Activated CD8-positive, alpha-beta T cell treated with anti-CD3 and anti-CD28 coated beads, Interleukin-2, amount 10 ng/mL, durations not matched to agents 7 days and 5 days (primary cell): ENCODE measurements at regions not wholly inside any gene's neighbourhood (a gene's known extent, or its start where the extent isn't known, plus 50 kb on each side); places are given as distances from the start of the nearest gene placed in this dataset.

Source experiments
- ATAC-seq: fragments of 150-1000 bp; cut with Tn5 transposase; one replicate; pipeline ENCODE4 v1.10.0; 2021; ENCODE audit warnings: moderate library complexity
- CTCF ChIA-PET: fragments of 350-600 bp; sonication (Branson Sonifier 250); formaldehyde crosslinking; loops from one replicate; lab custom pipeline; 2021; ENCODE audit warnings: antibody characterized with exemption; lab: Charles Lee
- POLR2A ChIA-PET: fragments of 350-600 bp; sonication (Branson Sonifier 250); formaldehyde crosslinking; loops from one replicate; lab custom pipeline; 2021; ENCODE audit warnings: antibody characterized with exemption; lab: Charles Lee
- DNase-seq: peaks from one replicate; pipeline ENCODE4 v3.0.0-alpha.2; 2020
- H3K27ac Mint-ChIP-seq: one replicate; pipeline ENCODE4 v1.8.0; 2021; ENCODE audit warnings: mild to moderate bottlenecking, mixed read lengths
- H3K27me3 Mint-ChIP-seq: one replicate; pipeline ENCODE4 v1.8.0; 2021; ENCODE audit warnings: low read depth, mixed read lengths
- H3K36me3 Mint-ChIP-seq: one replicate; pipeline ENCODE4 v1.8.0; 2021; ENCODE audit warnings: low read depth, mixed read lengths
- H3K4me1 Mint-ChIP-seq: one replicate; pipeline ENCODE4 v1.8.0; 2021; ENCODE audit warnings: low read depth, mixed read lengths
- H3K4me3 Mint-ChIP-seq: one replicate; pipeline ENCODE4 v1.8.0; 2021; ENCODE audit warnings: mild to moderate bottlenecking, mixed read lengths
- H3K9me3 Mint-ChIP-seq: one replicate; pipeline ENCODE4 v1.8.0; 2022; ENCODE audit warnings: mixed read lengths; ENCODE audit not compliant: insufficient read depth

DNA sequence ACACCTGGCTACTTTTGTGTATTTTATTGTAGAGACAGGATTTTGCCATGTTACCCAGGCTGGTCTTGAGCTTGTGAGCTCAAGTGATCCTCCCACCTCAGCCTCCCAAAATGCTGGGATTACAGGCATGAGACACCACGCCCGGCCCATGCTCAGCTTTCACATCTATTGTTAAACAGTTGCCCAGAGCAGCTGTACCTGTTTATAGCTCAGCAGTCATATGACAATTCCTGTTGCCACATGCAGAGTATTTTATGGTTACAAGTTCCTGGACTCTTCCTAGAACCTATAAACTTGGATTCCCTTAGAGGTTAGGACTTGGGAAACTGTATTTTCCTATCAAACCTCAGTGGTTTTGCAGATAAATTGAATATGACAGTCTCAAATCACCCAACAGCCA, 188.3 kb upstream of the KCNG1 start:
- no peaks in the 10 kb centered on the region for H3K9me3 Mint-ChIP-seq
- no peaks in the 10 kb centered on the region for H3K36me3 Mint-ChIP-seq
- ChIA-PET CTCF (no interaction called here), POLR2A (interaction anchor here (0.5 to 0.6 kb wide), 2 partner anchors 126 to 206 kb away, joined by 3 read pairs; no protein-coding TSS in a partner anchor)
- peaks cover 35% of the 10 kb centered on the region for H3K27me3 Mint-ChIP-seq
- no peaks in the 10 kb centered on the region for H3K4me1 Mint-ChIP-seq
- ATAC-seq (no peak), DNase-seq (no peak)
- no peak overlapping the region for H3K27ac Mint-ChIP-seq
- no peak overlapping the region for H3K4me3 Mint-ChIP-seq

DNA sequence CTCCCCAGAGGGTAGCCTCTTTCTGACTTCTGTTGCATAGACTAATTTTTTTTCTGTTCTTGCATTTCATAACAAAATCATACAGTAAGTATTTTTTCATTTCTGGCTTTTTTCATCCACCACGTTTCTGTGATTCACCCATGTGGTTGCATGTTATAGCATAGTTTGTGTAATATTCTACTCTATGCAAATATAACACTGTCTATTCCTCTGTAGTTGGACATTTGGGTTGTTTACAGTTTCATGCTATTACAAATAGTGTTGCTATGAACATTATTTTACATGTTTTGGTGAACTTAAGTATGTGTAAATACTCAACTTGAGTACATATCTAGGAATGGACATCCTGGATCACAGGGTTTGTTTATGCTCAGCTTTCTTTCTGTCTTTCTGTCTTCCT, 187.2 kb upstream of the KCNG1 start:
- H3K9me3 Mint-ChIP-seq: no peaks in the 10 kb centered on the region
- peaks cover 34% of the 10 kb centered on the region for H3K27me3 Mint-ChIP-seq
- no peak for ATAC-seq
- no peak for DNase-seq
- no peaks in the 10 kb centered on the region for H3K36me3 Mint-ChIP-seq
- H3K27ac Mint-ChIP-seq: no peak overlapping the region
- H3K4me3 Mint-ChIP-seq: no peak overlapping the region
- ChIA-PET POLR2A (no interaction called here), CTCF (interaction anchor here (1.5 kb wide), 1 partner anchor 11 kb away, joined by 4 read pairs; no protein-coding TSS in a partner anchor)
- no peaks in the 10 kb centered on the region for H3K4me1 Mint-ChIP-seq

DNA sequence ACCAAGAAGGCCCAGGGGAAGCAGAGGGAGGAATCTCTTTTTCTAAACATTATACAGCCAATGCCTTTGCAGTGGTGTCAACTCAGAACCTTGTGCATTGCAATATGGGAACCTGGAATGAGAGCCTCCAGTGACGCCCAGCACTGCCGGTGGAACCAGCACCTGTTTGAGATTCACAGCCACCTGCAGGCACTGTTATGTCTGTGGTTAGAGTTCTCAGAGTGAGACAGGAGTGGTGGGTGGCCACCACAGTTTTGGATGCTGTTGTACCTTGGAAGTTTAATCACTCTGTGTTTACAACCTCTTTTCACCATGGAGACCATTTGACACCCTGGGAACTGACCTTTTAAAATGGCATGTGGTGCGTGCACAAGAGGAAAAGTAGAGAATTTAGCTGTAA, 185.3 kb upstream of the KCNG1 start:
- ChIA-PET CTCF (no interaction called here), POLR2A (no interaction called here)
- ATAC-seq (no peak), DNase-seq (no peak)
- H3K4me3 Mint-ChIP-seq: no peak overlapping the region
- H3K9me3 Mint-ChIP-seq: no peaks in the 10 kb centered on the region
- peaks cover 31% of the 10 kb centered on the region for H3K27me3 Mint-ChIP-seq
- no peak overlapping the region for H3K27ac Mint-ChIP-seq
- H3K4me1 Mint-ChIP-seq: no peaks in the 10 kb centered on the region
- no peaks in the 10 kb centered on the region for H3K36me3 Mint-ChIP-seq

DNA sequence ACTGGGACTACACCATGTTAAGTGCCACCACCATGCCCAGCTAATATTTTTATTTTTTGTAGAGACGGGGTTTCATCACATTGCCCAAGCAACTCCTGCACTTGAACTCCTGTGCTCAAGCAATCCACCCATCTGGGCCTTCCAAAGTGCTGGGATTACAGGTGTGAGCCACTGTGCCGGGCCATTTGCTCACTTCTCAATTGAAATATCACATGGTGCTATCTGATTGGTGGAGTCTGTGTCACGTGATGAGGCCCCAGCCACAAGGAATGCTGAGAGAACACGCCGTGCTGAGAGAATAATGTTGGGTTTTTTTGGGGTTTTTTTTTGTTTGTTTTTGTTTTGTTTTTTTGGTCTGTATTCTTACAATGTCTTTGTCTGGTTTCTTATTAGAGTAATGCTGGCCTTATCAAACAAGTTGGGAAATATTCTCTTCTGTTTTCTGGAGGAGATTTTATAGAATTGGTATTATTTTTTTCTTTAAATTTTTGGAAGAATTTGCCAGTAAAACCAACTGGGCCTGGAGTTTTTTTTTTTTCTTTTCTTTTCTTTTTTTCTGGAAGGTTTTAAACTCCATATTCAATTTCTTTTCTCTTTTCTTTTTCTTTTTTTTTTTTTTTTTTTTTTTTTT, 183.2 kb upstream of the KCNG1 start:
- Mint-ChIP-seq H3K4me1 (no peaks in the 10 kb centered on the region), H3K27ac (no peak overlapping the region), H3K4me3 (no peak overlapping the region), H3K27me3 (peaks cover 25% of the 10 kb centered on the region), H3K9me3 (no peaks in the 10 kb centered on the region), H3K36me3 (no peaks in the 10 kb centered on the region)
- no peak for DNase-seq
- POLR2A ChIA-PET: no interaction called here
- CTCF ChIA-PET: interaction anchor here (0.9 kb wide), 1 partner anchor 219 kb away, joined by 3 read pairs; no protein-coding TSS in a partner anchor
- no peak for ATAC-seq

DNA sequence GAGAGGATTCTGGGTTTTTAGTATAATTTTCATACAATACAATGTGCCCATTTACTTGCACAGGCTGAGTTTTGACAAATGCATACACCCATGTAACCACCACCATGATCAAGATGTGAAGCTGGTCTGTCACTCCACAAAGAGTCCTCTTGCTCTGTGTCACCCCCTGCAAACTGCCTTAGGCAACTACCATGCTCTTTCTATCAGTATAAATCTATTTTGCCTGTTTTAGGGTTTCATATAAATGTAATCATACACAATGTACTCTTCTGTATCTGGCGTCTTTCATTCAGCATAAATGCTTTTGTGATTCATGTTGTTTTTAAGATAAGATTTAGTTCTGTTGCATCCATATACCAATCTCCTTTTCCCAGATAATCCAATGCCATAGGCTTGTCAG, 181.9 kb upstream of the KCNG1 start:
- ChIA-PET CTCF (no interaction called here), POLR2A (no interaction called here)
- H3K36me3 Mint-ChIP-seq: no peaks in the 10 kb centered on the region
- H3K27me3 Mint-ChIP-seq: peaks cover 23% of the 10 kb centered on the region
- DNase-seq (no peak), ATAC-seq (no peak)
- H3K9me3 Mint-ChIP-seq: no peaks in the 10 kb centered on the region
- H3K4me3 Mint-ChIP-seq: no peak overlapping the region
- no peaks in the 10 kb centered on the region for H3K4me1 Mint-ChIP-seq
- H3K27ac Mint-ChIP-seq: no peak overlapping the region

DNA sequence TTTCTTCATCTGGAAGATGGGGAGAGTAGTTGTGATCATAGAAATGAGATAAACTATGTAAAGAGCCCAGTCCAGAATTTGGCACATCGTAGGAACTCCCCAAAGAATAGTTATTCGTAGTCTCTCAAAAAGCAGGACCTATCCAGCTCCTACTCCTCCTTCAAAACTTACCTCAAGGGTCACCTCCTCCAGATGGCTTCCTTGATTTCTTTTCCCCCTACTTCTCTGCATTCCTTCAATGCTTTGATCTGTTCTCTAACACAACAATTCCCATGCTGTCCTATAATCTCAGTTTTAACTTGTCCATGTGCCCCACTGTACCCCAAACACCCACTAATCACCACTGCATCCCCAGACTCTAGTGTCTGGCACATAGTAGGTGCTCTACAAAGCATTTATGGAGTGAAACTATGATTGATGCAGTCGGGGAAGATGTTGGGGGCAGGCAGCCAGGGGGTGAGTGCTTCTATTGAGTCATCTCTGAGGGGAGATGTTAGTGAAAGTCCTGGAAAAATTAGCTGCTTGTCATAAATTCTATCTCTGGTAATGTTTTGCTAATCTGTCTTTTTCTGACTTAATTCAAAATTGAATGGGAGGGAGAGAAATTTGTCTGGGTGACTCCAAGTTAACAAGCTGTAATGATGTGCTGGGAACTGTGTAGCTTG, 181.3 kb upstream of the KCNG1 start:
- no peak for ATAC-seq

DNA sequence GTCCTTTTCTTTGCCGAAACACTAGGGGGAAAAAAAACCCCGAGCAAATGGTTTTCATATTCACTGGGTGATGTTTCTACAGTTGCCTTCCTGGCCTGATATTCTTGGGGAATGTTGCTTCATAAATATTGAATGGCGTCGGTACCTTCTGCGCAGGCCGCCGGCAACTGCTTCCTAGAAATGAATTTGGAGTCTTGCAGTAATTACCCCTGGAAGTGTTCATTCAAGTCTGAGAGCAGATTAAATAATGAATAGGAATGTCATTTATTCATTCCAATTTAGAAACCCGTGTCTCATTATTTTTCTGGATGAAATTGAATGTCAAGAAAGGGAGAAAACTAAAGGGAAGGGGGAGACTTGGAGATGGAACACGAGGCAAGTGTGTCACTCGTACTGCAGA, 179.4 kb upstream of the KCNG1 start:
- Mint-ChIP-seq H3K4me1 (no peaks in the 10 kb centered on the region), H3K9me3 (no peaks in the 10 kb centered on the region), H3K4me3 (no peak overlapping the region), H3K27ac (no peak overlapping the region), H3K27me3 (peaks cover 7% of the 10 kb centered on the region), H3K36me3 (no peaks in the 10 kb centered on the region)
- ATAC-seq: no peak
- ChIA-PET POLR2A (no interaction called here), CTCF (no interaction called here)
- no peak for DNase-seq

More for the DNA sequence above, 181.3 kb upstream of the KCNG1 start:
- POLR2A ChIA-PET: no interaction called here
- no peaks in the 10 kb centered on the region for H3K9me3 Mint-ChIP-seq
- no peak for DNase-seq
- no peak overlapping the region for H3K4me3 Mint-ChIP-seq
- H3K36me3 Mint-ChIP-seq: no peaks in the 10 kb centered on the region
- no peaks in the 10 kb centered on the region for H3K4me1 Mint-ChIP-seq
- H3K27me3 Mint-ChIP-seq: peaks cover 21% of the 10 kb centered on the region
- no peak overlapping the region for H3K27ac Mint-ChIP-seq
- CTCF ChIA-PET: no interaction called here

DNA sequence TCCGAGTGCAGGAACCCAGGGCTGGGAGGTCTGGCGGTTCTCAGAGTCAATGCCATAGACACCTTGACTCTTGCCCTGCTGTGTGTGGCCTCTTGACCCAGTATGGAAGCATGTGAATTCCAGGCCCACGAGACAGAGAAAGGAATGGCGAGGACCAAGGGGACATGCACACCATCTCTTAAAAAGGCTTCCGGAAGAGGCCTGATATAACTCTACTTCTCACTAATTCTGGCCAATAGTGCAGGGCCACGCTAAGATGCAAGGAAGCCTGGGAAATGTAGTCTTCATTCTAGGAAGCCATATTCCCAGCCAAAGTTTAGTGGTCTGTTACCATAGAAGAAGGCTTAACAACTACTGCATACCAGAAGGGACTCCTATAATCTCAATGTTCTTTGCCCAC, 177.0 kb upstream of the KCNG1 start:
- Mint-ChIP-seq H3K27ac (no peak overlapping the region), H3K9me3 (no peaks in the 10 kb centered on the region), H3K4me1 (no peaks in the 10 kb centered on the region), H3K36me3 (no peaks in the 10 kb centered on the region), H3K4me3 (no peak overlapping the region), H3K27me3 (peaks cover 3% of the 10 kb centered on the region)
- ATAC-seq: no peak
- ChIA-PET POLR2A (no interaction called here), CTCF (interaction anchor here (1.3 kb wide), 1 partner anchor 185 kb away, joined by 3 read pairs; no protein-coding TSS in a partner anchor)
- DNase-seq: no peak

DNA sequence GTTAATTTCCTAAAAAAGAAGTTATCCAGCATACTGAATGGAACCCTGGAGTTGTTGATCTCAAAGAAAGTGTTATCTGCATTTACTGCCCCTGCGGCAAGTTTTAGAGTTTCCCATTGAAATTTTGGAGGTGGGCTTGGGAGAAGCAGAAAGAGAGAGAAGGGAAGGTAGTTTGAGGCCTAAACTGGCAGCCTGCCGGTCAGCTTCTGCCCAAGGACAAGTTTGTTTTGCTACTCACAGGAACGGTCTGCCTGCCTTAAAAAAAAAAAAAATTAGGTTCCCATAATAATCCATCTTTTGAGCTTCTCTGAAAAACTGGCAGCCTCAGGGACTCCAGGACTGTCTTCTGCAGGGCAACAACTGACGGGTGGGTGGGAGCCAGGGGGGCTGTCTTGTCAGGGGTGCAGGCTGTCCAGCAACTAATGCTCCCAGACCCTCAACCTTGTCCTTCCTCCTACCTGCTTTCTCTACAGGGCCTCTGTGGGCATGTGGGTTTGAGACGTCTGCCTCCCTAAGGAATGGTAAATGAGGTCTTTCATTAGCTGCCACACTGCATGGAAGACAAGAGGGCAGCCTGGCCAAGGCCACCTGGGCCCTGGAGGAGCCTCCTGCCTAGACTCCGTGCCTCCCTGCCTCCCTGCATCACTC, 176.1 kb upstream of the KCNG1 start:
- Mint-ChIP-seq H3K27ac (no peak overlapping the region), H3K27me3 (no peaks in the 10 kb centered on the region), H3K4me1 (no peaks in the 10 kb centered on the region)

DNA sequence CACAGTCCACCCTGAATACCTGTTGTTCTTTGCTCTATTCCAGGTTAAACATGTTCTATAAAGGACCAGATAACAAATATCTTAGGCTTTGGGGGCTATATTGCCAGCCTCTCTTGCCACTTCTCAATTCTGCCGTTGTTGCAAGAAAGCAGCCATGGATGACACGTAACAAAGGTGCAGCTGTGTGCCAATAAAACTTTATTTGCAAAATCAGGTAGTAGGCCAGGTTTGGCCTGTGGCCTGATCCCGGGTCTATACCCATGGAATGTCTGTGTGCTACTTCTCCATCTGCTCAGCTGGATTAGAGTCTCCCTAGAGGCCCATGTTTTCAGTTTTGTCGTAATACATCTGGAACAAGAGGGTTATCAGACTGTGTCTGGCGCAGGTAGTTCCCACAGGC, 175.3 kb upstream of the KCNG1 start:
- Mint-ChIP-seq H3K27me3 (no peaks in the 10 kb centered on the region), H3K4me1 (no peaks in the 10 kb centered on the region), H3K36me3 (no peaks in the 10 kb centered on the region), H3K9me3 (no peaks in the 10 kb centered on the region), H3K27ac (no peak overlapping the region), H3K4me3 (no peak overlapping the region)
- DNase-seq: no peak
- ATAC-seq: no peak
- CTCF ChIA-PET: no interaction called here
- POLR2A ChIA-PET: no interaction called here

More for the DNA sequence above, 176.1 kb upstream of the KCNG1 start:
- no peak for DNase-seq
- no peaks in the 10 kb centered on the region for H3K9me3 Mint-ChIP-seq
- ChIA-PET POLR2A (no interaction called here), CTCF (no interaction called here)
- no peak overlapping the region for H3K4me3 Mint-ChIP-seq
- H3K36me3 Mint-ChIP-seq: no peaks in the 10 kb centered on the region
- ATAC-seq: no peak

DNA sequence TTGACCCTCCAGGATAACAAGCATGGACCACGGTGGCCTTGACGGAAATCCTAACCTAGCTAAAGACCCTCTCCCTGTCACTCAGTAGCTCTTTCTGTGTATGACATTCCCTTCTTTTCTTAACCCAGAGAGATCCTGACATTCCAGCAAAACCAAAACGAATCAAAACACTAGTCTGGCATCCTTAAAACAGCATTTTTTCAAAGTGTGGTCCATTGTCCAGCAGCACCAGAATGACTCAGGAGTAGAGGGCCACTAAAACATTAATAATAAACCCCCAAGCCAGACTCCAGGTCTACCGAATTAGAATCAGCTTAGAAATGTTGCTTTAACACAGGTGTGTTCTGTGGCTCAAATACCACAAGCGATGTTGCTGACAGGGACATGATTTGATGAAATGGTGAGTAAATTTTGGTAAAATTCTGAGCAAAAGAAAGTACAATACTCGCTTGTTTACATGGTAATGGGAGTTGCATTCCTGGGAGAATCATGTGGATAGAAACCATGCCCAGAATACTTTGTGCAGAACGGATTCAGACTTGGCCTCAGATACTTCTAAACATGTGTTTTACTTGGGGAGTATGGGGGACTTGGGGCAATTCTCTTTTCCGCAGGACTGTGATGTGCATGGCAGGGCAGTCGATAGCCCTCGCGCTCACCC, 174.2 kb upstream of the KCNG1 start:
- Mint-ChIP-seq H3K4me3 (no peak overlapping the region), H3K4me1 (no peaks in the 10 kb centered on the region), H3K27me3 (no peaks in the 10 kb centered on the region), H3K9me3 (no peaks in the 10 kb centered on the region), H3K36me3 (no peaks in the 10 kb centered on the region), H3K27ac (no peak overlapping the region)
- CTCF ChIA-PET: no interaction called here
- DNase-seq: no peak
- POLR2A ChIA-PET: no interaction called here
- ATAC-seq: no peak

DNA sequence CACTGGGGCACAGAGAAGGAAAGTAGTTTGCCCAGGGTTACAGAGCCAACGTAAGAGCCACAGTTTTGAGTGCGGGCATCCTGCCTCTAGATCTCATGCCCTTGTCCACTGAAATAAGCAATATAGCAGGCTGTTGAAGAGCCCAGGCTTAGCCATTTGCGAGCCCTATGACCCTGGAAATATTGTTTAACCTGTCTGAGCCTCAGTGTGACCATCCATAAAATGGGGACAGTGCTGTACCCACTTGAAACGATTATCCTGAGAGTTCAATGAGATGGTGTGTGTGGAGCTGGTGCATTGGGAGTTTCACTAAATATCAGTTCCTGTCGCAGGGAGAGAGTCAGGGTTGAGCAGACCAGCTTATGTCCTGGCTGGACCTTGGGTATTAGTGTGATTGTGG, 173.1 kb upstream of the KCNG1 start:
- no peaks in the 10 kb centered on the region for H3K27me3 Mint-ChIP-seq
- H3K27ac Mint-ChIP-seq: no peak overlapping the region
- POLR2A ChIA-PET: no interaction called here
- H3K4me1 Mint-ChIP-seq: no peaks in the 10 kb centered on the region
- no peak for ATAC-seq
- H3K4me3 Mint-ChIP-seq: no peak overlapping the region
- CTCF ChIA-PET: no interaction called here
- H3K9me3 Mint-ChIP-seq: no peaks in the 10 kb centered on the region
- no peaks in the 10 kb centered on the region for H3K36me3 Mint-ChIP-seq
- no peak for DNase-seq
